GM19238 (cell line): ENCODE measurements at regions not wholly inside any gene's neighbourhood (a gene's known extent, or its start where the extent isn't known, plus 50 kb on each side); places are given as distances from the start of the nearest gene placed in this dataset.

Experiments
- DNase-seq: peaks from one replicate; pipeline ENCODE4 v3.0.0; 2011; ENCODE audit warnings: low spot score; ENCODE audit not compliant: insufficient read length

DNA sequence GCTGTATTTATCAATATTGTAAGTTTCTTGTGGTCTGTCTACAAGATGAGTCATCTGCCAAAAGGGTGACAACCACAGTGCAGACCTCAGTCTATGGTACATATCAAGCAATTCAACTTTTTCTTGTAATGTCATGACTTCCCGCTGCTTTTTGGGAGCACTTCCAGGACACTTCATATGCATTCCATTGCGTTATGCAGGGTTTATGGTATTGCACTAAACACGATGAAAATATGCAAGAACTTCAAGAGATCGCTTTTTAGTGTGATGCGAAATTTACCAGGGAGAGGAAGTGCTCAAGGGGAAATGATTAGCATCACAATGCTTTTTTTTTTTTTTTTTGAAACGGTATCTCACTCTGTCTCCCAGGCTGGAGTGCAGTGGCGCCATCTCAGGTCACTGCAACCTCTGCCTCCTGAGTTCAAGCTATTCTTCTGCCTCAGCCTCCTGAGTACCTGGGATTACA, 166.5 kb downstream of the TFAP2A start:
- no peak for DNase-seq

DNA sequence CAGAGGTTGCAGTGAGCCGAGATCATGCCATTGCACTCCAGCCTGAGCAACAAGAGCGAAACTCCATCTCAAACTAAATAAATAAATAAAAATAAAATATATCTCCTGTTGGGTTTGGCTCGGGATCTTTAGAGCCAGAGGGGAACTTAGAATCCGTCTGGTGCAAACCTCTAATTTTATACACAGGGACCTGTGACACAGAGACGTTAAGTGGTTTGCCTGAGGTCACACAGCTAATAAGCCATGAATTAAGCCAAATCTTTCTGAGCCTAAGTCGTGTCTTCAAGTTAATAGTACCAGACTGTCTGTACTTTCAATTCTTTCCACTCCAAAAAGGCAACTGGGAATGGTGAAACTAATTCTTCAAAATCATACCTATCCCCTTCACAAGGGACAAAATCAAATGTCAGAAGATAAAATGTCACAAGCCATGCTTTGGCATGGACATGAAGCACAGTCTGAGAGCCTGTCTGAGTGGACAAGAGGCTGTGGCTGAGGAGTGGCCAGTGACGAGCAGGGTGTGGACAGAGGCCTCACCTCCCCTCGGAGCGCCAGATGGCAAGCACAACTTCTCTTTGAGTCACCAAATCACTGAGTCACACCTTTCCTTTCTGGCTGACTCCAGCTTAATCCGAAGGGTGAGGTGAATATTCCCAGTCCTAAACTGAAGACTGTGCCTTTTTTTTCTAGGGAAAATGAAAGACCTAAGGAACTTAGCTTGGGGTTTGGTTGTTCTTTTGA, 177.4 kb downstream of the TFAP2A start:
- no peak for DNase-seq

DNA sequence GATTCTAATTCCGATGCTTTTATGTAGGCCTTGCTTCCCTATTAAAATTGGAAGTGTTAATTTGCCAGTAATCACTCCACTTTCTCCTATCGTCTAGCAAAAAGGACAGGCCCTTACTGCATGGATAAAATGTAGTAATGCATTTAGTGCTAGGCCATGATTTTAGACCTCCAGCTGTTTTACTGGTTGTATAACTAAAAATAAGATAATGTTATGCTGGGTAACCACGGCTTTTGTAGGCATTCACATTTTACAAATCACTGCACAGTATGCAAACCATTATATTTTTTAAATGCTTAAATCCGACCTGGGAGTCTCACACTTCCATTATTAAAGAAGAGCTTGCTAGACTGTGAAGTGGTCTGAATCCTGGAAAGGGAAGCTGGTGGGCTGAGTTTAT, 179.5 kb downstream of the TFAP2A start:
- DNase-seq: no peak

DNA sequence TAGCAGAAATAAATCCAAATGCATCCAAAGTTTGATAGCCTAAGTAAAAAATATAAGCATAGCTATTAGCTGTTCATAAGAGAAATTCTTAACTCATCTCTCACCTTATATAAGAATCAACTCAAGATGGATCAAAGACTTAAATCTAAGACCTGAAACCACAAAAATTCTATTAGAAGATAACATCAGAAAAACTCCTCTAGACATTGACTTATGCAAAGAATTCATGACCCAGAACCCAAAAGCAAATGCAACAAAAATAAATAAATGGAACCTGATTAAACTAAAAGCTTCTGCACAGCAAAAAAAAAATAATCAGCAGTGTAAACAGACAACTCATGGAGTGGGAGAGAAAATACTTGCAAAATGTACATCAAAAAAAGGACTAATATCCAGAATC, 184.3 kb downstream of the TFAP2A start:
- no peak for DNase-seq

DNA sequence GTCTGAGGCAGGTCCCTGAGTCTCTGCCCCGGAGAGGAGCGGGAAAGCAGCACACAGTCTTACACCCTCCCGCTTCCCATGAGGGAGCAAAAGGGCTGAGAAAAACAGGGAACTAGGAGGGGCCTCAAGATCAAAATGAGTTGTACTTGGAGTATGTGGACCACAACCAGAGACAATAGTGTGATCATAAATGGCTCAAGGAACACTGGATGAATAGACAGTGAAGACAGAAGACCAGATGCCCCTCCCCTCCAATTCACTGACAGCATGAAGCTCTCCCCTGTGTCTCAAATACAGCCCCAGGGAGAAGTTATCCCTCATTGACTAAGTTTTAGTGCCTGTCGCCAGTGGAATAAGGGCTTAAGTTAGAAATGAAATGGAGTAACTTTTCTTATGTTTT, 191.0 kb downstream of the TFAP2A start:
- no peak for DNase-seq

DNA sequence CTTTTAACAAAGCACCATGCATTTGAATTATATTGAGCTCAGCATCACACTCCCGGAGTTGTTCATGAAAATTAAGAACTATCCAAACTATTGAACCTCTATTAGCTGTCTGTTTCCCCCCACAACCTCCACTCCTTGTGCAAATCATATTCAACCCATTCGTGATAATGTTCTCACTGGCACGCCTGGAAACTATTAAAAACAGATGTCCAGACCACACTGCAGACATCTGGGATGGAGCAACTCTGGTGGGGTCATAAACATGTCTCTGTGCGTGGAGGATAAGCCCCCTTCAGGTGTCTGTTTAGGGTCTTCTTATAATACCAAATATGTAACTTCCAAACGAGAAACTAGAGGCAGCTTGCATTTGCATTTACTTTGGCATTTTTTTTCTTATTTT, 193.7 kb downstream of the TFAP2A start:
- no peak for DNase-seq

DNA sequence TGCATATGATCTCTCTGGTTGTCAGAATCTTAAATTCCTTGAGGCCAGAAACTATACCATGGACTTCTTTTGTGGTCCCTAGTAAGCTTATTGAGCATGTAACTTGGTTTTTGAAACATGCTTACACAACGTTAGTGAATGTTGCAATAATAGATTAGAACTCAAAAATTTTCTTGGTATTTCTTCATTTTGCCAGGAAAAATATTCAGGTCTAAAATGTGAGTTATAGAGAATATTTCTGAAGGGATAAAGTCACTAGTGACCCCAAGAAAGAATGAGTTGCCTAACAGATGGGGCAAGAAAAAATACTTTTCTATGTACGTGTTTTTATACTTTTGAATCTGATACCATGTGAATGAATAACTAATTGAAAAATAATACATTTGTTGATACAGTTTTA, 195.4 kb downstream of the TFAP2A start:
- DNase-seq: no peak

DNA sequence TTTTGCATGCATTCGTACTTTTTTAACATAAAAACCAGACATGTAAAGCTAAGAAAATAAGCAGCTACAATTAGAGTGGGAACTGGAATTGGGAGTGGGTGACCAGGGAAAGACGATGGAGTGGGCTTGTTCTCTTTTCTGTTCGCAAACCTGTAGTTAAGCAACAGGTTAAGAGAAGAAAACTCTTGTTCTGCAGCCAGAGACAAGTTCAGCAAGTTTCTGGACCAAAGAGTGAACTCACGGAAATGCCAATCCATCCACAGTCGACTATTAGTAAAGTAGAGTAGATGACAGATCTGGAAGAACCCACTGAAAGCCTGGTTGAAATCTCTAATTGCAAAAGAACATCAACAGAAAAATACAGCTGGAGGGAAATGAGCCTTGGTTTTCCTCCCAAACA, 197.8 kb downstream of the TFAP2A start:
- no peak for DNase-seq

DNA sequence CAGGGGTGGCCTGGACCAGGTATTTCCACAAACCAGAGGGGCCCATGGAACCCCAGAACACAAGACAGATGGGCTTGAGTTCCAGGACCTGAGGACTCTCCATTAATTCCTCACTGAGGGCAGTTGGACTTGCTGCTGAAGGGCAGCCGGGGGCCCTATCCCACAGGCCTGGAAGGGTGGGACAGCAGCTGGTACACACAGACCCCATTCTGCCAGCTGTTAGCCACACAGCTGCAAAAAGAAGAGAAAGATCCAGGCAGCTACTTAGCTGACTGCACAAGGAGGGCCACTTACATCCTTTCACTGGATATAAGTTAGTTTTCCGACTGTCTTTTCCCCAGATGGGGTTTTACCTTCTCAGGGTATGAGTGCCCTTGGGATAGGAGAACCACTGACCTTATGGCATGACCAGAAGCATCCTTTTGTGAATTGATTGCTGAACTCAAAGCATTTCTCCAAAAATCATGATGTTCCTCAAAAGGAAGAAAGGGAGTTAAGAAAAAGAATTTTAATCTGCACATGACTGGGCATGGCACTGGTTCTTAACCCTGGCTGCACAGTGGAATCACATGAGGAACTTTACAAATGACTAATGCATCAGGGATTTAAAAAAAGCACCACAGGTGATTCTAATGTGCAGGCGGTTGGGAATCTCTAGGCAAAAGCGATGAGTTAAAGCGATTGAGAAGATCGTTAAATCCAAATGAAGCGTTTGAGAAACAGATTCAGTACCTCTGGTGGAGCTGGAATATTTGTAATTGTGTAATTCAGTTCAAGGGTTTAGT, 199.4 kb downstream of the TFAP2A start:
- no peak for DNase-seq

DNA sequence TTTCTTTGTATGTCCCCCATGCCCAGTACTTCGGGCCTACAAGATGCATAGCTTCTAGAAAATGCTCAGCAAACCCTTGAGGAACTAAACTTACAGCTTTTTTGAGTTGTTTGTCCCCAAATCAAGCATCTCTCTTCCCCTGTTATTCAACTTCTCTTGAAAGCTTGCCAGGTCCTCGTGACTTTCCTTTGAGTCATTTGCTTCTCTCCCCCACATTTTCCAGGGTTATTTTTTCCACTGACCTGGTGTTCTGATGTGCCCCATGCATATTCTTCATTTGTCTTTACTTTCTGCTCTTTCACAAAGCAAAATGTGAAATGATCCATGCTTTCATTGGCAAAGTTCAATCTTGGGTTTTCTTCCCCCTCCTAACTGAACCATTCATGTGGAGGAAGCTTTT, 204.8 kb downstream of the TFAP2A start:
- DNase-seq: no peak

DNA sequence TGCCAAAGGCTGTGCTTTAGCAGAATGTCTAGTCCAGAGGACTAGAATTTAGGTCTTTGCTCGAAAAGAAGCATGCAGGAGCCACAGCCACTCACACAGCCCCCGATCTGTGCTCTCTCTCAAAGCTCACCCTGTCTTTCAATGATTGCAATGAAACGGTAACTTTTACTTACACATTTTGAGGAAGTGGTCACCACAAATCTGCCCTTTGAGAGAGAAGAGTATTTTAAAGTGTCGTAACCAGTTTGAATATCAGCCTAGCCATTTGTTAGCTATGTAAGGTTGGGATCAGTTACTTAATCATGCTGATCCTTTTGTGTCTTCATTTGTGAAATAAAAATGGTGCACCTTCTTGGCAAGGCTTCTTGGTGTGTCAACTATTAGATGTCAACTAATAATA, 209.0 kb downstream of the TFAP2A start:
- no peak for DNase-seq

DNA sequence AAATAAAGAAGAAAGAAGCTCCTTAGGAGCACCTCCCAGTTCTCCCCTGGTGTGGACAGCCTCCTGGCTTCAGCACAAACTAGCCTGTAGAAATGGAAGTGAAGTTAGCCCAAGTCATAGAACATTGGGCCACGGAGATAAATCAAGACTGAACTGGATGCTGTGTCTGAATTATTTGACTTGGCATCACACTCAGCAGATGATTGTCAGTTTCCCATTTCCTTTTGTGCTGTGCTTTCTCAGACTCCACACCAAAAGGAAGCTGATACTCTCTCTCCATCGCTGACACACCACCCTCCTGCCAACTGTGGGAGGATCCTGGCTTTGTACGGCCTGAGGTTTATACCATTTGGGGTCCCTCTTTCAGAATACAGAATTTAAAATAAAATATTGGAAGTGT, 209.8 kb downstream of the TFAP2A start:
- no peak for DNase-seq

DNA sequence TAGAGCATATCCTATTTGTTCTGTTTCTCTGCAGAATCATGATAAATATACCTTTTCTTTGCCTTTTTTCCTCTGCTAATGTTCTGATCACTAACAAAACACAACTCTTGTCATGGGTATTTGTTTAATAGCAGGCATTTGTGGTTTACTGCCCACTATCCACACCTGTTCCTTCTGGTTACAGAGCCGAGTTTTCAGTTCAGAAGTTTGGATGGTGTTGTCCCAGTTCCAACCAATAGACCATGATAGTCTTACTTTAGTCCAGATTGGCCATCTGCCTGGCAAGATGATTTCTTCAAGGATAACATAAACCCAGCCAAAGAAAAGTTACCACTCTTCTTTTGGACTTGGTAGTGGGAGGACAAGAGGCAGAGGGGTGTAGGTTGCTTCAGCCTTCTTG, 211.2 kb downstream of the TFAP2A start:
- no peak for DNase-seq

DNA sequence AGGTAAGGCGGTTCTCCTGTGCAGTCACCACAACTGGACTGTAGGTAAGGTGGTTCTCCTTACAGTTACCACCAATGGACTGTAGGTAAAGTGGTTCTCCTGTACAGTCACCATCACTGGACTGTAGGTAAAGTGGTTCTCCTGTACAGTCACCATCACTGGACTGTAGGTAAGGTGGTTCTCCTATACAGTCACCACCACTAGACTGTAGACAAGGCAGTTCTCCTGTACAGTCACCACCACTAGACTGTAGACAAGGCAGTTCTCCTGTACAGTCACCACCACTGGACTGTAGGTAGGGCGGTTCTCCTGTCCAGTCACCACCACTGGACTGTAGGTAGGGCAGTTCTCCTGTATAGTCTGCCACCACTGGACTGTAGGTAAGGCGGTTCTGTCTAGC, 212.3 kb downstream of the TFAP2A start:
- no peak for DNase-seq

DNA sequence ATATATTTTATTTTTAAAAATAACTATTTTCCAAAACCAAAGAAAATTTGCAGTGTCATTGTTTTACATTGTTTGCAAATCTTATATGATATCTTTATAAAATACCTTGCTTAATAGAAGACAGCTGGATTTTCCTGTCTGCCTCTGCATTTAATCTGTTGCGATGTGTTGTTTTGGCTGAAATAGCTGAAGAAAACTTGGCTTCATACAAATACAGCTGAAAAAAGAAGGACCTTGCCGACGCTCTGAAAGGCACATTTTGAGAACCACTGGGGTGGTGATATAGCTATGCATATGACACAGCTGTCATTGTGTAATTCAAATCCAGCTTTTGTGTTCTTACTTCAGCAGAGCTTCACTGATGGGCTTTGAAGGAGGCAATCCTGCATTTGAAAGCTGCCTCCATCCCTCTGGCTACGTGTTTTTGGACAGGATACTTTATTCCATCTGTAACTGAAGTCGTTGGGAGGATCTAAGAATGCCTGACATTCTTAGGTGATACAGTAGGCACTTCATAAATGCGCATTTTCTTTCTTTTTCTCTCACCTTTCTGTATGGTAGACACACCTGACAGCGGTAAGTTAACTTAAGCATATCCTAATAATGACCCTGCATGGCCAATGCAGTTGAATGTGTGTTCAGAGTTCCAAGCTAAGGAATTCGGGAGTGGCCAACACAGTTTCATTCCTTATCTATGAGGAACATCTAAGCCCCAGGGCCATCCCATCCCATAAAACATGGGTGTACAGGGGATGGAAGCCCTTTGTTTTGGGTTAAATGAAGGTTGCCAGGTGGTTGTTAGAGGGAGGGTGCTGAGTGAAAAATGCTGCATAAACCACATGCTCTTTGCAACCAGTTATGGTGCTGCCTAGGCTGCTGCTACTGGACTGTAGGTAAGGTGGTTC, 213.0 kb downstream of the TFAP2A start:
- no peak for DNase-seq

DNA sequence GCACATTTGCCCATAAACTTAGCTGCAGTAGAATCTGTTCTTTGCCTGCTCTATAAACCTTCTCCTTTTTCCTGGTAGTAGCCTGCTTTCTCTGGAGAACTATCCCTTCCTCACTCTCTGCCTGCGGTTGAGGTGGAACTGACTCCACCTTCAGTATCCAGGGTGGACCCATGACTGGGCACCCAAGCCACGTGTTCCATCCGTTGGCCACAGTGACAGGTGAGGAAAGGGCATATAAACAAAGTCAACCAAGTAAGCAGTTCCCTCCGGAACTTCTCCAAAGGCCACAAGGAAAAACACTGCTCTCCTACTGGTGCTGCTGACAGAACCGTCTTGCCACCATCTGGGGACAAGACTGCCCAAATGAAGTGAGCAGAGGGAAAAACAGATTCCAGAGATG, 218.8 kb downstream of the TFAP2A start:
- no peak for DNase-seq

DNA sequence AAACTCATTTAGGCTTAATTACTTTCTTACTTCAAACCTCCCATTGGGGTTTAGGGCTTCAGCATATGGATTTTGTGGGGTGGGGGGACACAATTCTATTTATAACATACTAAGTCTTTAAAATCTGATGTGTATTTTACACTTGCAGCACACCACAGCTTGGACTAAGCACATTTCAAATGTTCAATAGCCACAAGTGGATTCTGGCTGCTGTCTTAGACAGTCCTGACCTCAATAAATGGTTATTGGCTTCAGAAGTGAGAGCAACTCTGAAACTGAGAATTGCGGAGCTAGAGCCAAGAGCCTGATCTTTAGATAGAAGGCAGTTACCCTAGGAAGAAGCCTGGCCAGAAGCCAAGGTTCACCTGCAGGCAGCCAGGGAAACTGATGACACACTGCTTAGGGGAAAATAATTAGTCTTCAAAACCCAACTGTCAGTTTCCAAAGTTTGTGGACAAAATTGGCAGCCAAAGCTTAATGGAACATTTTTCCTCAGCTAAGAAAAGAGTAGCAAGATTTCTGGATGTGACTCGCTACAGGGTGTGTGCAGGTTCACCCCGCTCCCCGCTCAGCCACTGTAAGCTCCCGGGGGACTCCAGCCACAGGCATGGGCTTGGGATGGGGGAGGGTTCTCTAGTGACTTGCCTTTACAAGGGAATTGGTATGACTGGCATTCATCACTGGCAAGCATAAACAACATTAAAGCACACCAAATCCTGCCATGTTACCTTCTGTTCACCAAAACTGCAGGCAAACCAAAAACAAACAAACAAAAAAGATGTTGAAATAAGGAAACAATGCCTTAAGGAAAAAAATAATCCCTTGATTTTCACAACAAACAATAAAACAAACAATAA, 219.8 kb downstream of the TFAP2A start:
- DNase-seq: no peak

DNA sequence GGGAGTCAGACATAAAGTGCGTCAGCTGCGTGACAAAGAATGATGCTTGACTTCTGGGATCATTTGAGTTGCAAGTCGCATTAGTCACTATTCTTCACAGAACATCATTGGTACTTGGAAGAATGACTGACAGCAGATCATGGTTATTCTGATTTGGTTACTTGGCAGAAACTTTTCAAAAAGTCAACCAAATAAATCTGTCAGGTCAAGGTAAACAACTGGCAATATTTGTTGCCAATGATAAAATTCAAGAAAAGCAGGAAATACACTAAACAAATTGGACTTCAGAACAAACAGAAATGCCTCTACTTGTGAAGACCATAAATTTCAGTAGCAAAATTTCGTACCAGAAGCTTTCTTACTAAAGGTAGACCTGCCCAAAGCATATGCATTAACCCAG, 221.6 kb downstream of the TFAP2A start:
- no peak for DNase-seq

DNA sequence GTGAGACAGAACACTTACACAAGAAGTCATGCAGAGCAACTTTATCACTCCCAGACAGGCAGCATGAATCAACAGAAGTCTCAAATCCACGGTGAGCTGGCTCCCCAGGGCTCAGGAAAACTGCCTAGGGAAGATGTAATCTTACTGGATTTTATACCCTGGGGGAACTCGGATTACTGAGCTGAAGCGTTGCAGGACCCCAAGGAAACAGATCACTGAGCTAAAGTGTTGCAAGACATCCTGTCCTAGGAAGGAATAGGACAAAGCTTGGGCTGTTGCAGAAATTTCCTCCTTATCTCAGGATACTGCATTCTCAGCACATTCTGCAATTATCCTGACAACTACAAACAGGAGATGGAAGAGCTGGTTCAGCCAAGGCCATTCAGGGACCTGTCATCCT, 224.8 kb downstream of the TFAP2A start:
- no peak for DNase-seq

DNA sequence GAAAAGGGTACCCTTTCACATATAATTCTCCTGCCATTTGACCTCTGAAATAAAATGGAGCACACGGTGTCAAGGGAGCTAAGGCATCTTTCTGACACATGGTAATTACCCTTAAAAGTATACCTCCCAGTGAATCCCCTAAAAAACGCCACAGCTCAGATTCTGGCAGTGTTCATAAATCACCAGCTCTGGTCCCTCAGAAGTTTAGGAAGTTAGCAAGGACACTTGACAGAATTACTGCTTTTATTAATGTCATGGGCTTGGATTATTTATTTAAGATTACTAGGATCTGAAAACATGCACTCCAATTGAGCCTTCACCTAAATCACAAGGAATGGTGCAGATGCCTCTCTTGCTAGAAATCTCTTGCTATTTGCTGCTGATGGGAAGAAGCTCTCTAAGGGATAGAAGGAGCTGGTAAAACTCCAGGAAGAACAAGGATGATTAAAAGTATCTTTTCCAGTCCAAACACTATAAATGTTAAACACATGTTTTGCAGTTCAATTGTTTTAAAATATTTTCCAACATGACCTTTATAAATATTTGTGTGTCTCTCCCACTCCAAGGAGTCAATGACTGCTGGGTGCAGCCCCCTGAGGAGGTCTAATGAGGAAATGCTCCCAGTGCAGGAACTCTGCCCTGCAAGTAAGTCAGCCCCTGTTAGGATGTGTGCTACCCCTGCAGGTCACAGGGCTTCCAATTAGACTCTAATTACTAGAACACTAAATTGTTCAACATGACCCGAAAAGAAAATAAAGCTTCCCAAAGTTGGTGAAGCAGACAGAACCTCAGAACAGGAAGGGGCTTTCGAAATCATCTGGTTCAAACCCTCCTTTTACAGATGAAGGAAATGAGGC, 230.3 kb downstream of the TFAP2A start:
- no peak for DNase-seq
